ENCODE measurements at regions not wholly inside any gene's neighbourhood (a gene's known extent, or its start where the extent isn't known, plus 50 kb on each side); places are given as distances from the start of the nearest gene placed in this dataset.
"Not testable (repeated sequence)": the region's sequence is repeated elsewhere in the genome, so short reads cannot be mapped to it uniquely, and the experiment has no call there.

DNA sequence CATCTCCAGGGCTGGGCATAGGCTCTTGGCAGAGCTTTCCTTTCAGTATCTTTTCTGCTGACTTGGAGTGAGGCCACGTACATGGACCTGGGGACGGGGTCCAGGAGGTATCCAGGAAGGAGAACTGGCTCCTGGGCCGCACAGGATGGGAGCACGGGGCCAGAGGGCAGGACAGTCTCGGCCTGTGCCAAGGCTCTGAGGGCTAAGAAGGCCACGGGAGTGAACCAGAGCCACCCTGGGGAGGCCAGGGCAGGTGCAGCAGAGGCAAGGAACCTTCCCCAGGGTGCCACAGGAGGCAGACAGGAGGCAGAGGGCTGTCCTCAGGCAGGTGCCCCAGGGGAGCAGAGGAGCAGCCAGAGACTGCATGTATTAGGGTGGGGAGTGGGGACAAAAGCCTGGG, 50.3 kb downstream of the PLXNA1 start:
- no peak for DNase-seq

DNA sequence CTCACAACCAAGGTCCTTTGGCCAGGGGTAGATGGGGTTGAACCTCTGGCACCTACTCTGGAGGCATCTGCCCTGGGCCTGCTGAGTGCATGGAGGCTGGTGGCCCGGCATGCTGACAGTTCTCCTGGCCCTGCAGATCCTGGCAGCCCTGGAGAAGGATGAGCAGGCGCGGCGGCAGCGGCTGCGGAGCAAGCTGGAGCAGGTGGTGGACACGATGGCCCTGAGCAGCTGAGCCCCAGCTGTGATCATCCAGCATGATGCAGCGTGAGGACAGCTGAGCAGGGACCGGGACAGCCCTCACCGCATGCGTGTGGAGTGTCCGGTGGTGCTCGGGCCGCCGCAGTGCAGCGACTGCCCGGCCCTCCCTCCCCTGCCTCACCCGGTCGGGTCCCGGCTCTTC, 50.9 kb downstream of the PLXNA1 start:
- no peak for DNase-seq

DNA sequence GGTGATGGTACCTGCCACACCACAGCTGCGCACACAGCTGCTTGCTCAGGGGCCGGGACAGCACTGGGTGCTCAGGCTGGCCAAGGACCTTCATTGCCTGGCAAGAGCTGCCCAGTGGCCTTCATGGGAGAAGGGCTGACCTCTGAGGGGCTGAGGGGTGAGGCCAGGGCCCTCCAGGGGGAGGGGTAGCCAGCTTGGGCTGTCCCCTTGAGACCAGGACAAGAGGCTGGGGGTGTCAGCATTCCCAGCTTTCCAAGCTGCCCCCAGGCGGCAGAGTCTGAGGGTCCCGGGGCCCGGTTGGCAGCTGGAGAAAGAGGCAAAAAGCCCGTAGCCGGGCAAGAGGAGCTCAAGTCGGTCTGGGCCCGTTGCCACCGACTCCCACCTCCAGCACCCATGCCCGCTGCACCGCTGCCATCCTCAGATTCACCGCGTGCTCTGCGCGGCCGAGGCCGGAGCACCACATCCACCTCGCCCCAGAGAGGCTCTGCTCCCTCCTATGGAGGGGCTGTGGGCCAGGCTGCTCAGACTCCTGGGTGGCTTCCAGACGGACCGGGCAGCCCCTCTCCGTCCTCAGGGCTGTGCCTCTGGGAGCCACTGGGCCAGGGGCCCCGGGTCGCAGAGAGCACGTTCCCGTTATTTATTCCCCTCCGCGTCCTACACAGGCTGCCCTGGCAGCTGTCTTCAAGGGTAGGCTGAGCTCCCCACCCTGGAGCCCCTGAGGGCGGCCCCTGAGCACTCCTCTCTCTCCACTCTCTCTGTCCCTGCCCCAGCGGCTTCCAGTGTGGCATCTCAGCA, 51.5 kb downstream of the PLXNA1 start:
- no peak for DNase-seq

GRCh38 chr3:127034990-127035652, 52.2 kb downstream of the PLXNA1 start:
- DNase-seq = no peak

DNA sequence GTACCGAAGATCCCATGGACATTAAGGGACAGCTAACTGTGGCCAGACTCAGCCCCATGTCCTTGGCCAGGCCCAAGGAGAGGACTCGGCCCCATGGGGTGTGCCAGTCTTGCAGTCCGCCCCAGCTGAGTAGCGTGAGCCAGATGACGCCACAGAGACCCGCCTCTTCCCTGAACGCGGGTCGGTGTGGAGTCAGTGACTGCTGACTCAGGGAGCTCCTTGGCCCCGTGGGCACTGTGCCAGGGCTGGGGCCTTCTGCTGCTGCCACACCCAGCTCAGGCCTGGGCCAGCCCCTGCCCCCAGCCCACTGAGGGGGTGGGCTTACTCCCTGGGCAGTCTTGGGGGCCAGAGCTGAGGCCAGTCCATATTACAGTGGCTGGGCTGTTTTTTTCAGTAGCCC, 52.8 kb downstream of the PLXNA1 start:
- no peak for DNase-seq

DNA sequence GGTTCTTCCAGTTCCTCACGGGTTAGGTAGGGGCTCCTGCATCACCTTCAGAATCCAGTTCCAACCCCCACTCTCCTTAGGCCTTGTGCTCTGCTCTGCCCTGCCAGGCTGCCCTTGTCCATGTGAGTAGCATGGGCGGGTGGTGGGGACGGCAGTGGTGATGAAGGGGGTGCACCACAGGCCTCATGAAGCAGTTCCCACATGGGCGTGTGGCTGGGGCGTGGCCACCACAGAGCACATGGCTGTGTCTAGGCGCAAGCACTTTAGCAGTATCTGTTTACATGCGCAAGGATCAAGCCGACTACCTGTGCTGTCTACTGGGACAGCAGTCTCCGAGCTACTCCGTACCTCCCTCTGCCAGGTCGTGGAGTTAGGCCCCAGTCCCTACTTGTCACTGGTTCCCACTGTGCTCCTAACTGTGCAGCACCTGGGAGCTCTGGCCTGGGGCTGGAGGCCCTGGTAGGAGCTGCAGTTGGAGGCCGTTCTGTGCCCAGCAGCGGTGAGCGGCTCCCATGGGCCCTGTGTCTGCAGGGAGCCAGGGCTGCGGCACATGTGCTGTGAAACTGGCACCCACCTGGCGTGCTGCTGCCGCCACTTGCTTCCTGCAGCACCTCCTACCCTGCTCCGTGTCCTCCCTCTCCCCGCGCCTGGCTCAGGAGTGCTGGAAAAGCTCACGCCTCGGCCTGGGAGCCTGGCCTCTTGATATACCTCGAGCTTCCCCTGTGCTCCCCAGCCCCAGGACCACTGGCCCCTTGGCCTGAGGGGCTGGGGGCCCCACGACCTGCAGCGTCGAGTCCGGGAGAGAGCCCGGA, 53.5 kb downstream of the PLXNA1 start:
- no peak for DNase-seq

GRCh38 chr3:127037021-127037400, 54.1 kb downstream of the PLXNA1 start:
- DNase-seq = no peak

DNA sequence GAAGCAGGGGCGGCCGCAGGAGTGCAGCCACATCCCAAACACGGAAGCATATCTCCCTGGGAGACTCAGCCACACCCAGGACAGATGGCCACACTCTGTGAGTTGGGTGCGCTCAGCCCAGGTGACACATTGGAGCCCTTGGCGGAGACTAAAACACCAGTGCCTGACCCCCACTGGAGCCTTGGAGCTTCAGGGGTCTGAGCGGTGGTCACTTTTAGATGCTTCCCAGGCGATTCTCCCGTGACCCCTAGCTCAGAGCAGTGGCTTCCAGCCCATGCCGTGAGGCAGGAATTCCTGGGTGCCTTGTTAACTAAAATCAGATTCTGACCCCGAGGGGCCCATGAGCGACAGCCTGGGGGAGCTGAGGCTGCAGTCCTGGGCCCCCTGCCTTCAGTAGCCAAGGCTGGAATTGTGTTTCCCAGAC, 54.5 kb downstream of the PLXNA1 start:
- no peak for DNase-seq

DNA sequence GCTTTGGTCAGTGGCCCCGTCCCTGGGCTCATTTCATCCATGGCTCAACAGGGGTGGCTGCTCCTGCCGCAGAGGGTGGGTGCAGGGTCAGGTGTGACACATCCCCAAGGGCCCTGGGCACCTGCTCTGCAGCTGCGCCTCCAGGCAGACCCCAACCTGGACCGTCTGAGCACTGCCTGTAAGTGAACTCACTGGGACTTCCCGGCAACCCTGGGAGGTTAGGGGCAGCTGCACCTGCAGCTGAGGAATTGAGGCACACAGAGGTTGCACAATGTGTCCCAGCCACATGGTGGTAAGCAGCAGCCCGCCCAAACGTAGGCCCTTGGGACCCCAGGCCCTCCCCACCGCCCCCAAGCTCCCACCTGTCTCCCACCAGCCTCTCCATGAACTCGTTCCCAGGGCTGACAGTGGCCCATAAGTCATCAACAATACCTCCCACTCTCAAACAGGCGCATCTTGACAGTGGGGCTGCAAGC, 55.1 kb downstream of the PLXNA1 start:
- DNase-seq = no peak

DNA sequence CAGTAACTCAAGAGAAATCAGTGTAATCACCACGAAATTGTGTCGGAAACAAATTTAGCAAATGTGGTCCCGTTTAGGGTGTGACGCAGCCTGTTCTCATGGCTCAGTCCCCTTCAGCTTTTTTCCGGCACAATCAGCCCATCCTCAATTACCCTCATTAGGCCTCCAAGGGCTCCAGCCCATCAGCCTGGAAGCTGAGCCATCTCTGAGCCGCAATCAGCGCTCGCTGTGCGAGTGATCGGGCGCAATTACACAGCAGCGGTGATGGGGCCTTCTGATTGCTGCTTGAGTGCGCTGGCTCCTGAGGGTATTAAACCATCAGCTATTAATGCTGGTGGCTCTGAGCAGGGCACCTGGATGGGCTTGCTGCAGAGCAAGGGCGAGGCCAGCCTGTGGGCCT, 55.6 kb downstream of the PLXNA1 start:
- peak; percentile 85 for DNase-seq

DNA sequence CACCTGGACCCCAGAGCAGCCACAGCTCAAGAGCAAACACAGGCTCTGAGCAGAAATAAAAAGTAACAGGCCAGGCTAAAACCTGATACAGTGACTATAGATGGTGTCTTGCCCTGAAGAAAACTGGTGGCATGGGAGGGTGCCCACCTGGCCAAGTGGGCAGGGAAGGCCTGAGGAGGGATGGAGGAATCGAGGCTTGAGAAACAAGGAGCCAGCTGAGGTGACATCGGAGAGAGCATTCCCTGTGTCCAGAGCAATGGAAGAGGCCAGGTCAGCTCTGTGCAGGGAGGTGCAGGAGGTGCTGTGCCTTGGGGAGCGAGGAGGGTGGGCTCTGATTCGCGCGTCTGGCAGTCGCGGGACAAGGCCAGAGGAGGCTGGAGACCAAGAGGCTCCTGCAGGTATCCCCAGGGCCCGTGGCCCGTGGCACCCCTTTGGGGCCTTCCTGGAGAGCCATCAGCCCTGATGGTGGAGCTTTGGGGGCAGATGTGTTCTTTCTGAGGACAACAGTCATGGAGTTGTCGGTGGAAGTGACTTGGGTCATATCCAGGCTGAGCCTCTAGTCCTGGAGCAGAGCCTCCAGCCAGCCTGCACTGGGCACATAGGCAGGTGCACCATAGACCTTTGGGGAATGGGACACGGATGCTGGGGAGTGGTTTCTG, 56.1 kb downstream of the PLXNA1 start:
- DNase-seq = no peak

DNA sequence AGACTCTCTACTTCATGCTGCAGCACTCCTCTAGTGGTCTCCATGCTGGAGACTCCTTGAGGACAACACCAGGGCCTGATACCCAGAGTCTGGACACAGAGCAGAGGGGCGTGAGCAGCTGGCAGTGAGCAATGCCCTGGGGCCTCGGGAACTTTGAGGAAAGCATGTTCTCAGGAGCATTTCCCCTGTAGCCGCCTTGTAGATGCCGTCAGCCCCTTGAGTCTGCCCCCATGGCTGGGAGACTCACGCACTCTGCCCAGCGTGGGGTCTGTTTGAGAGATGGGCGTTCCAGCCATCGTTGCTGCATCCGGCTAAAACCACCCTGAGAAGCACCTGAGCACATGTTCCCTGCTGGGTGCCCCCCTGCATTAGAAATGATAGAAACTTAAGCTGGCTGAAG, 56.8 kb downstream of the PLXNA1 start:
- no peak for DNase-seq

DNA sequence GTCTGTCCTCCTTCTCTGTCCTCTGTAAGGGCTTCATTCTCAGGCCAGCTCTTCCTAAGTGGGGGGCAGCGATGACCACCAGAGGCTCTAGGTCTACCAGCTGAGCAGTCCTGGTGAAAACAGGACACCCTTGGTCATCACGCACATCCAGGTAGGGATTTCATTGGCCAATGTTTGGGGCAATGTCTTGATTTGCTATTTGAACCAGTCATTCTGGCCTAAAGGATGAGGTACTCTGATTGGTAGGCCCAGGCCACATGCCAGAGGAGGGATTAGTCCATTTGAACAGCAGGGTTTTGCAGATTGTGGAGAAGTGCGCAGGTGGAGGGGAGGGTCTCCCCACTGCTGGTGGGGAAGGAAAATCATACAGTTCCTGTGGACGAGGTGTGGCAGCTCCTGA, 57.3 kb downstream of the PLXNA1 start:
- no peak for DNase-seq

DNA sequence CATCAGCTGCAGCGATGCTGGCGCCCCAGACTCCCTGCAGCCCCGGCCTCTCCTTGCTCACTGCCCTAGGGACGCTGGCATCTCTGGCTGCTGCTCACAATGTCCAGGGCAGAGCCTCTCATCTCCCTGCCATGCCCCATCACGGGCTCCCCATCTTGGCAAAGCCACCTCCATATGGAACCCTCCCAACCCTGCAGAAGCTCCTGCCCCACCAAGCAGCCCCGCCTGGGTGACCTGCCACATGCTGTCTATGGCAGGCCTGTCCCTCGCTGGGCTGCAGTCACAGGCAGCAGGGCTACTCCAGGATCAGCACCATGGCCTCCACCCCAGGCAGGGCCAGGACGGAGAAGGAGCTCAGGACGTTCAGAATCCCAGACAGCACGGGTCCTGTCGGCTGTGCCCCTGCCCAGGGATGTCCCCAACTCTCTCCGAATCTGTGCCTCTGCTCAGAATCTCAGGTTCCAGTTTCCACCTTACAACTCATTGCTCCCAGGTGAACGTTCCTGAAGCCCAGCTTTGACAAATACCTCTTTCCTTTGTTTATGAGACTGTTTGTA, 58.4 kb downstream of the PLXNA1 start:
- DNase-seq = no peak

DNA sequence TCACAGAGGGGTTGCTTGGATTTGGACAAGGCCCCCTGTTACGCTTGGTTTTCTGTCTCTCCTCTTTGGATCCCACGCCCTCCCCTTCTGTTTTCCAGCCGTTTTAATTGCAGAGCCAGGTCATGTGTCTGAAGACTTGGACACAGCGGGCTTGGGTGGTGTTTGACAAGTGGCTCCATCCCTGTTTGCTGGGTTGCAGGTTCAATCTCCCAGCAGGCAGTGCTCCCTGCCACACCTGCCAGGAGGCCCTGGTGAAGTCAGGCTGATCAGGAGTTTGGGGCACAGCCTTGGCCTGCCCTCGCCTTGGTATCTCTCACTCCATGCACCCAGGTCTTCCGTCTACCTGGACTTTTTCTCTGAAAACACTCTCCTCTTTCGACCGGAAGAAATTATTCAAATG, 59.0 kb downstream of the PLXNA1 start:
- DNase-seq = no peak

DNA sequence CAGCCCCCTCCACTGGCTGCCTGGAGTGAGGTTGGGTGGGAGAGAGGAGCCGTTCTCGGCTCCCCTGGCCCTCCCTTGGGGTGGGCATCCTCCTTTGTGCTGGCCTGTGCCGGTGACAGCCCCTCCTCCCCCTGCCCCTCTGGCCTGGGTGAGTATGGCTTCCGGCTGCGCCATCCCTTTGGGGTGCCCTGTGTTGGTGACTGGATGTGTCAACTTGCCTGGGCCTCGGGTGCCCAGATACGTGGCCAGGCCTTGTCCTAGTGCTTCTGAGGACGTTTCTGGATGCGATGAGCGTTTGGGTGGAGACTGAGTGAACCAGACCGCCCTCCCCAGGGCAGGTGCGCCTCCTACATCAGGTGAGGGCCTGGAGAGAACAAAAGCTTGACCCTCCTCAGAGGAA, 59.7 kb downstream of the PLXNA1 start:
- DNase-seq = no peak

DNA sequence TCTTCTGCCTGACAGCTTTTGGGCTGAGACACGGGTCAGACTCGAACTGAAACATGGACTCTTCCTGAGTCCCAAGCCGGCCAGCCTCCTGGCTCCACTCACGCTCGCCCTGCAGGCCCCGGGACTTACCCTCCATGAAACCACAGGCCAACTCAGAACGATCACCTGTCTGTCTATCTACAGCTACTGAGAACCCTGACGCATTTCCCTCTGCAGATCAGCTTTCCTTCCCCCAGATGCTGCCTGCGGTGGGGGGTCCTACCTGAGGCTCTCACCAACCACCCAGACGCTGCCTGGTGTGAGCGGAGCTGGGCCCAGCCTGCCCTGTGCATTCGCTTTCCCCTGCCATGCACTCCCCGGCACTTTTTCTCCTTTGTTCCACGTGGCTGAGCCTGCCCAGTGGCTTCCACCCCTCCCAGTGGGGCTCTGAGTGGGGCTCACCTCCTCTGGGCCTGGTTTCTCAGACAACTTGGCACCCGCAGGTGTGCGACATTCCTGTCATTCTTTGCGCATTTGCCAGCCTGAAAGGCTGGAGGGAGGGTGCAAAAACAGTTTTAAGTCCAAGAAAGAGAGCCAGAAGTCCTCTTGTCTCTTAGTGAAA, 60.2 kb downstream of the PLXNA1 start:
- no peak for DNase-seq

- DNase-seq = no peak
These were observed 61.0 kb downstream of the PLXNA1 start for GRCh38 chr3:127043731-127044510.

DNA sequence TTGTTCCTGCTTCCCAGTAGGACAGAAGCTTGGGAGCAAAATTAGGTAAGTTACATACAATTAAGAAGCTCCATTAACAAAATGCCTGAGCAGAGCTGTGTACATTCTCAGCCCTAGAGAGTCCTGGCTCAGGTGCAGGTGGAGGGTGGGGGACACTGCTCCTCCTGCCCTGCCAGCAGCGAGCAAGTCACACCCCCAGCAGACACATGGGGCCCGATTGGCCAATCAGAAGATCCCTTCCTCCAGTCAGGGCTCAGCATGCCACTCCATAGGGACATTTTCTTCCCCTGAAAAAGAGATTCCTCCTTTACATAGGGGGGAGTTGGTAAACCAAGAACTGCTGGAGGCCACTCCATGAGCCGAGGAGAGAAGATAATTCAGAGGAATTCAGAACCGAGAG, 62.1 kb downstream of the PLXNA1 start:
- DNase-seq = peak; percentile 67

GRCh38 chr3:127045435-127046045, 62.6 kb downstream of the PLXNA1 start:
- no peak for DNase-seq

DNA sequence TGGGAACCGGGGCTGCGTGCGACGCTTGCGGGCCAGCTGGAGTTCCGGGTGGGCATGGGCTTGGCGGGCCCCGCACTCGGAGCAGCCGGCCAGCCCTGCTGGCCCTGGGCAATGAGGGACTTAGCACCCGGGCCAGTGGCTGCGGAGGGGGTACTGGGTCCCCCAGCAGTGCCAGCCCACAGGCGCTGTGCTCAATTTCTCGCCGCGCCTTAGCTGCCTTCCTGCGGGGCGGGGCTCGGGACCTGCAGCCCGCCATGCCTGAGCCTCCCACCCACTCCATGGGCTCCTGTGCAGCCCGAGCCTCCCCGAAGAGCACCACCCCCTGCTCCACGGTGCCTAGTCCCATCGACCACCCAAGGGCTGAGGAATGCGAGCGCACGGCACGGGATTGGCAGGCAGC, 63.8 kb downstream of the PLXNA1 start:
- not testable (repeated sequence) for DNase-seq
